GM18498 (cell line): ENCODE measurements at regions not wholly inside any gene's neighbourhood (a gene's known extent, or its start where the extent isn't known, plus 50 kb on each side); places are given as distances from the start of the nearest gene placed in this dataset.
"Not testable (repeated sequence)": the region's sequence is repeated elsewhere in the genome, so short reads cannot be mapped to it uniquely, and the experiment has no call there.

Source experiments
- ATAC-seq: cut with Tn5 transposase; IDR thresholded peaks from one replicate; pipeline ENCODE4 v1.9.1; 2021; ENCODE audit warnings: mild to moderate bottlenecking, moderate library complexity; ENCODE audit not compliant: unreplicated experiment

- no peak for ATAC-seq
Observed at GRCh38 chr2:17000184-17000482, 334.5 kb upstream of the CYRIA start.

GRCh38 chr2:16999347-17000183 lies 333.9 kb upstream of the CYRIA start:
- ATAC-seq, result no peak

GRCh38 chr2:16978301-16978700 lies 312.7 kb upstream of the CYRIA start:
- ATAC-seq, result no peak

GRCh38 chr2:16974688-16975087 lies 309.1 kb upstream of the CYRIA start:
- no peak for ATAC-seq

- ATAC-seq, result no peak
Observed at GRCh38 chr2:16973586-16974286, 308.1 kb upstream of the CYRIA start.

- ATAC-seq, result no peak
Observed at GRCh38 chr2:16972276-16972675, 306.6 kb upstream of the CYRIA start.

- no peak for ATAC-seq
Observed at GRCh38 chr2:16971722-16972234, 306.1 kb upstream of the CYRIA start.

GRCh38 chr2:16970948-16971347 lies 305.3 kb upstream of the CYRIA start:
- not testable (repeated sequence) for ATAC-seq

- no peak for ATAC-seq
Observed at GRCh38 chr2:16962505-16962904, 296.9 kb upstream of the CYRIA start.

GRCh38 chr2:16960579-16960978 lies 294.9 kb upstream of the CYRIA start:
- ATAC-seq, result peak; percentile 59

GRCh38 chr2:16958266-16958665 lies 292.6 kb upstream of the CYRIA start:
- ATAC-seq, result no peak

- no peak for ATAC-seq
Observed at GRCh38 chr2:16952805-16953204, 287.2 kb upstream of the CYRIA start.

- ATAC-seq, result no peak
Observed at GRCh38 chr2:16952368-16952767, 286.7 kb upstream of the CYRIA start.

GRCh38 chr2:16950436-16950835 lies 284.8 kb upstream of the CYRIA start:
- no peak for ATAC-seq

- no peak for ATAC-seq
Observed at GRCh38 chr2:16948710-16949109, 283.1 kb upstream of the CYRIA start.

GRCh38 chr2:16948053-16948452 lies 282.4 kb upstream of the CYRIA start:
- ATAC-seq, result no peak

GRCh38 chr2:16943279-16943958 lies 277.8 kb upstream of the CYRIA start:
- no peak for ATAC-seq

- no peak for ATAC-seq
Observed at GRCh38 chr2:16940214-16940613, 274.6 kb upstream of the CYRIA start.

- ATAC-seq, result no peak
Observed at GRCh38 chr2:16939771-16940170, 274.1 kb upstream of the CYRIA start.

GRCh38 chr2:16933355-16933754 lies 267.7 kb upstream of the CYRIA start:
- no peak for ATAC-seq

- no peak for ATAC-seq
Observed at GRCh38 chr2:16932826-16933225, 267.2 kb upstream of the CYRIA start.

- no peak for ATAC-seq
Observed at GRCh38 chr2:16931441-16931840, 265.8 kb upstream of the CYRIA start.
